LNCAP (cell line): ENCODE measurements at regions not wholly inside any gene's neighbourhood (a gene's known extent, or its start where the extent isn't known, plus 50 kb on each side); places are given as distances from the start of the nearest gene placed in this dataset.

ENCODE experiments used
- CTCF ChIP-seq: fragments of 450-650 bp; IDR thresholded peaks from 2 replicates; pipeline ENCODE4 v1.5.1; 2017; ENCODE audit warnings: mild to moderate bottlenecking

GRCh38 chr2:67085146-67085545, 312.0 kb upstream of the ETAA1 start:
- no peak for TF ChIP-seq CTCF

DNA sequence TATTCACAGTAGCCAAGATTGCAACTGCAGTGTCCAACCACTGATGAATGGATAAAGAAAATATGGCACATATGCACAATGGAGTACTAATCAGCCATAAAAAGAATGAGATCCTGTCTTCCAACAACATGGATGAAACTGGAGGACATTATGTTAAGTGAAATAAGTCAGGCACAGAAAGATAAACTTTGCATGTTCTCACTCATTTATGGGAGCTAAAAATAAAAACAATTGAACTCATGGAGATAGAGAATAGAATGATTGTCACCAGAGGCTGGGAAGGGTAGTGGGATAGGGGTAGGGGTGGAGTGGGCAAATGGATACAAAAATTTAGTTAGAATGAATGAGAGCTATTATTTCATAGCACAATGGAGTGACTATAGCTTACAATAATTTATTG, 305.5 kb upstream of the ETAA1 start:
- no peak for TF ChIP-seq CTCF

GRCh38 chr2:67095121-67095520, 302.0 kb upstream of the ETAA1 start:
- TF ChIP-seq CTCF = no peak

GRCh38 chr2:67096886-67097285, 300.2 kb upstream of the ETAA1 start:
- TF ChIP-seq CTCF = no peak

- TF ChIP-seq CTCF = no peak
Observed at GRCh38 chr2:67103157-67103556, 294.0 kb upstream of the ETAA1 start.

- TF ChIP-seq CTCF = no peak
Observed at GRCh38 chr2:67108231-67108630, 288.9 kb upstream of the ETAA1 start.

GRCh38 chr2:67124531-67124930, 272.6 kb upstream of the ETAA1 start:
- no peak for TF ChIP-seq CTCF

DNA sequence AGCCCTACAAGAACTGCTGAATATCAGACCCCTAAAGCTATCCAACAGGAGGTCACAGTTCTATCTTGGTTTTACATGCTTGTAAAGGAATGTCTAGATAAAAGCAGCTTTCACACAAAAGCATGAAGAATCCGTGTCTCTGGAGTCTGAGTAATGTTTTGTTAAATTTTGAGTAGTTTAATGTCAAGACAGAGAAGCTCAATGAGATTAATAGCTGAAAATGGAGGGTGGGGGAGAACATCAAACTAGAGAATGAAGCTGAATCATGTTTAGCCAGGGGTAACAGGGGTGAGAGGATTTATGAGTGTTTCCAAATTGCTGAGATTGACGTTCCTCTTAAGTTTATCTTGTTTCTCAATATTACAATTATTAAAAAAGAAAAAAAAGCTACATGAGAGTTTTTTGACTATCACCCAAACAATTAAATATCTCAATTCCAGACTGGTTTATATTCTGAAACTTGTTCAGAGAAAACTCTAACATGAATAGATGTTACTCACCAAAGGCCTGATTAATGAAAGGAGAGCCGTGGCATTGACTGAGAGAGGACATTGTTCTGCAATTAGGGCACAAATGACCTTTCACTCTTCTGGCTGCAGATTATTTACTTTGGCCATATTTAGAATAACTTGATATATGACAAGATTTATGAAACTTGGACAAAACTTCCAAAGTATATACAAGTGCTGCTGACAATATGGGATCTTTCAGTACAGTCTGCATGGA, 266.4 kb upstream of the ETAA1 start:
- TF ChIP-seq CTCF = no peak
